Activated CD4-positive, CD25-positive, alpha-beta regulatory T cell treated with anti-CD3 and anti-CD28 coated beads, Interleukin-2, amount 50 U/mL, for 24 hours (primary cell): ENCODE measurements at regions not wholly inside any gene's neighbourhood (a gene's known extent, or its start where the extent isn't known, plus 50 kb on each side); places are given as distances from the start of the nearest gene placed in this dataset.

Experiments used
- ATAC-seq, 2 donors: fragments of 150-1000 bp; cut with Tn5 transposase; one replicate each; pipeline ENCODE4 v1.10.0; 2021; ENCODE audit warnings: mild to moderate bottlenecking in 1 of 2, moderate library complexity in 1 of 2

DNA sequence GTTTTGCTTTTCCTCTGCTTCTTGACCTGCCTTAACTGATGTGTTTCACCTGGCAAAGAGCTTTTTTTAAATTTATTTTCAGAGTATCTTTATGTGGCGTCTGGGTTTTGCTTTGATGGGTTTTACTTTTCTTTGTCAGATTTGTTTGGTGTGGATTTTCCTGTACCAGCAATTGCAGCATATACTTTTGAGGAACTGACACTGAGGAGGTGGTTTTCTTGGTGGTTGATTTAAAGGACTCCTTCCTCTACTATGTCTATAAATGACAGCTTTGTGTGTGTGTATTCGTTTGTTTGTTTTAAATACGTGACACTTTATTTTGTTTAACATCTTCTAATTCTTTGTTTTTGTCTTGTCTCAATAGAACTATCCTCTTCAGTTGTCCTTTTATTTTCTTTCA is 1071.9 kb upstream of the ARRDC3 start:
- no peak for ATAC-seq

DNA sequence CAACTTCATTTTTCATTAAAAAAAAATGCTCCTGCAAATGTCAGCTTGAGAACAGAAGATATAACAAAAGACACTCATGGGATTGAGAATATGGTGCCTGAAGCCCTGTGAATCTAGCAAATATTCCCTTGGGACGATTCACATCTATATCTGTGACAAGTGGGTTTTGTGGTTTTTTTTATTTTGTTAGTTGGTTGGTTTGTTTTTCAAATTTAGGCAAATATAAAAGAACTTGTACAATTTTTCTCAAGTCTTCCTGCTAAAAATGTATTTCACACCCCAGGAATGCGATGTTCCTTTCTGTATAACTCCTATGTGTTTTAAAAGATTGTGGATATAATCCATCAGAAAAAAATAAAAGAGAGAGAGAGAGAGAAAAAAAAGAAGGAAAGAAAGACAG is 1061.8 kb upstream of the ARRDC3 start:
- no peak for ATAC-seq

DNA sequence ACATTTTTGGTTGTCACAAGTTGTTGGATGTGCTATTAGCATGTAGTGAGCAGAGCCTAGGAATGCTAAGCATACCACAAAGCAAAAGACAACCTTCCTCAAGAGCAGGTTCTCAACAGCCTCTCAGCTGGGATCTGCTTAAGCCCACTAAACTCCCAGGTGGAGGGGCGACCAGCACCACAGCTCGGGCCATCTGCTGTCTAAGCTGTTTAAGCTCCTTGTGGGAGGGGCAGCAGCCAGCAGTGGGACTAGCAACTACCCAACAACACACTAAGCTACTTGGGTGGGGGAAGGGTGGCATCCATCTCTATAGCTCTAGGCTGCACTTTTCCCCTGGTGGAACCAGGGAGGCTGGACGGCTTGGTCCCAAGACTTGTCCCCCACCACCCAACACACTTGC is 1052.7 kb upstream of the ARRDC3 start:
- no peak for ATAC-seq

DNA sequence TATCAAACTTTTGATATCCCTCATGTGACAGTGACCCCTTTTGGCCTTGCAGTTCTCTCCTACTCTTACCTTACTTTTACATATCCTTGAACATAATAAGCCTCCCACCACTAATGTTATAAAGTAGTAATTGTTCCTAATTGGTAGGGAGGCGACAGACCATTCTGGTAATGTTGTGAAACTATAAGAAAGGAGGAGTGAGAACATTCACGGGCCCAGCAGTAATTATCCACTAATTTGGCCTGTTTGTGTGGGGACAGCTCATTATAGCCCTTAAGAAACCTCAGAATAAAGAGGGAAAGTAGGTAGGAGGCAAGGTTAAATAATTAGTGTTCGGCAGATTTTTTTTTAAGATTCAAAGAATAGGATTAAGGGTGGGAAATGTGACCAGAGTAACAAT is 1046.5 kb upstream of the ARRDC3 start:
- no peak for ATAC-seq

DNA sequence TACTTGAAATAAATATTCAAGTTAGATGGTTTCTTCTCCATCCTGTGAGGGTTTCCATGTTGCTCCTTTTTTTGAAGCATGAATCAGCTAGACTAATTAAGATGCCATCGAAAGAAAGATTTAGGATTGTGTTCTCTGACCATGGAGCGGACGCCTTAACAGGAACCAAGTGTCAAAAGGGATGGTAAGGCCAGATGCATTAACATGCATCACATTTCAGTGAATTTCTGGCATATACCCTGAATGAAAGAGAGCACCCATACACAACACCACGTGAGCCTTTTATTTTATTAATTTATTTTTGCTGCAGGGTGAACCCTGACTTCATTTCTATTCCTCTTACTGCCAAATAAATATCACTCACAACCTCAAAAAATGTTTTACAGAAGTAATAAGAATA is 1045.3 kb upstream of the ARRDC3 start:
- no peak for ATAC-seq

DNA sequence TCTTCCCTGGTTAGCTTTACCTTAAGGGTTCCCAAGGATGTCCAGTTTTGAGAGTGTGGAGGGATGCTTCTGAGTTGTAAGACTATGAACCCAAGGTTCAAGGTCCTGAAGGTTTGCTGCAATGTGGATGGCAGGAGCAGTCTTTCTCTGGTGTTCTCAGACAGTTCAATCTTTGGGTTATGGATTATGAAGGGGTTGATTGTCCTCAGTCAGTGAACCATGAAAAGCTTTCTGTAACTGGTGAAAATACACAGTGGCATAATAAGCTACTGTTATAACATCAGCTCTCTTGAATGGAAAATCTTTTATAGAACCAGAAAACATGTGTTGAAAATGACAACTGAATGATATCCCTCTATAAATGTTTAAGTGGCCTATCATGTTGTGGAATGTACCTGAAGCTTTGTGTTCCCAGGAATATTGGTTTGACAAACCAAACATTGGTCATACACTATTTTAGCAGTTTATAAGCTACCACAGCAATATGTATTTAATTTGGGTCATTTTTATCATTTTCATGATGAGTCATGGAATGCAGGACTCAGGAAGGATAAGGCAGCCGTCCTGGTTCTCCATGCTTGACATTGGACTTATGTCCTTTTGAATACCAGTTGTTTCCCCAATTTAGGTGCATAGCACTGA is 1041.8 kb upstream of the ARRDC3 start:
- no peak for ATAC-seq

DNA sequence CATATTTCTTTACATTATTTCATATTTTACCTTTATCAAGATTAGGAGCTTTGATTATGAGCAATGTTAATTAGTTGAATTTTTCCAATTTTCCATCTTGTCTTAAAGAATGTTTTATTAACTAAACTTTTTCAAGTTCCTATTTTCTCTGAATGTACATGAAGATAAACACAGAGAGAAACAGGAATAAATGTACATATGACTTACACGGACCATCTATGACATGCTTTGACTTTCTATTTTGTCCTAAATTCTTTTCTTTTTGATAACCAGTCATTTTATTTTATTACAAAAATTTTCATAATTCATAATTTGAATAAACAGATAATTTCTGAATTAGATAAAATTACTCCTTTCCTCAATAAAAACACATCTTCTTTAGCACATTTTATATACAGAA is 1038.8 kb upstream of the ARRDC3 start:
- ATAC-seq: no peak

DNA sequence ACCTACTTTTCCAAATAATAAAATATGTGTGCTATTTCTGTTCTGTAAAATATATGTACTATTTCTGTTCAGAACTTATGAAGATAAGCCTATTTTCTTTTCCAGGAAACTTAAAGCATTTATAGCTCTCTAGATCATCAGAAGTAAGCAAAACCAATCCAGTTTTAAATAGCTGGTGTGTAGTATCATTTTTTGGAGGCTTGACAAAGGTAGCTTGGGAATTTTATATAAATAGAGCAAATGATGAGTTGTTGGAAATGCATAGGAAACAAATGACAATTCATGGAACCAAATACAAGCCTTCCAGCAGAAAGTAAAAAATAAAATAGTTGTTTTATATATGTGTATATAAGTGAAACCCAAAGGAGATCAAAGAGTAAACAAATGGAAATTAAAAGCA is 1038.1 kb upstream of the ARRDC3 start:
- ATAC-seq: no peak

DNA sequence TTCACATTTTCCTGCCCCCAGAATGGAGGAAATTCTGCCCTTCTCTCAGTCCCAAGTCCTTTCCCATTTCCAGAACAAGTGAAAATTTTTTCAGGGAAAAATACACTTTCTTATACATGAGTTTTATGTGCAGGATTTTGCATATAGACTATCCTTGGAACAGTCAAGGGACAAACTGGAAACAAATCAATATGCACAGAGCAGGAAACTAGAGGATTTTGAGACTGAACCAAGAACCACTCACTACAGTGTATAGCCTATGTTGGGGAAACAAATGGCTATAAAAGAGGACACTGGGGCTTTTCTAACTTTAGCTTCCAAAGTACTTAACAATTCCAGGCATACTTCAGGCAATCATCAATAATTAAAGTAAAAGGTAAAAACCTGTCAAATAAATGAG is 1036.1 kb upstream of the ARRDC3 start:
- no peak for ATAC-seq

DNA sequence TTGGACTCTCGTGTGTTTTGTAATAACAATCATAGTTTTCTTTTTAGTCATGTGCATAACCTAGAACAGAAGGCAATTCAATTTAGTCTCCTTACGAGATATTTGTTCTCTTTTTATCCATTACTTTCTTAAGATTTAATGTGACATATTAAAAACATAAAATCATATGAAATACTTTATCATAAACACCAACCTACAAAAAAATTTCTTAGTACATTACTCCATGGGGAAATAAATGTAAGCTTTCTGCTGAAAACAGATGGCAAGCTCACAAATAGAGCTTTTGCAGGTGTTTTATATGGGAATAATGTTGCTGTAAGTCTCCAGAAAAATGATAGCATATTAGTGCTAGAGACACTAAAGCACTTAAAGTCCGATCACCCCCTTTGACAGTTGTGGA is 1035.2 kb upstream of the ARRDC3 start:
- ATAC-seq: no peak

DNA sequence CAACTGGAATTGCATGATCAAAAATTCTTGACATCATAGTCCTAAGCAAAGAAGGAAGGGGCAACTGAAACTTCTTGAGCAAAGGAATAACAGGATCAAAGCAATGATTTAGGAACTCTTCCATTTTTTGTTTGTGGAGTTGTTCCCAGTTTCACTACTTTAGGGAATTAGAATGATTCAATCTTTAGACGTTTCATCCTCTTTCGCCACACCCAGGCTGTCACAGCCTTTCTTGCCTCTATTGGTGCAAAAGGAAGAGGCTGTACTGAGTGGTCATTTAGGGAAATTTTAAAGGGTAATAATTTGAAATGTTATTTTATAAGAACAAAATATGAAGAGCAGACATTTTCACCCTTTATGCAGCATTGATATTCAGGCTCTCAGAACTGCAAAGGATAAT is 1026.0 kb upstream of the ARRDC3 start:
- no peak for ATAC-seq

DNA sequence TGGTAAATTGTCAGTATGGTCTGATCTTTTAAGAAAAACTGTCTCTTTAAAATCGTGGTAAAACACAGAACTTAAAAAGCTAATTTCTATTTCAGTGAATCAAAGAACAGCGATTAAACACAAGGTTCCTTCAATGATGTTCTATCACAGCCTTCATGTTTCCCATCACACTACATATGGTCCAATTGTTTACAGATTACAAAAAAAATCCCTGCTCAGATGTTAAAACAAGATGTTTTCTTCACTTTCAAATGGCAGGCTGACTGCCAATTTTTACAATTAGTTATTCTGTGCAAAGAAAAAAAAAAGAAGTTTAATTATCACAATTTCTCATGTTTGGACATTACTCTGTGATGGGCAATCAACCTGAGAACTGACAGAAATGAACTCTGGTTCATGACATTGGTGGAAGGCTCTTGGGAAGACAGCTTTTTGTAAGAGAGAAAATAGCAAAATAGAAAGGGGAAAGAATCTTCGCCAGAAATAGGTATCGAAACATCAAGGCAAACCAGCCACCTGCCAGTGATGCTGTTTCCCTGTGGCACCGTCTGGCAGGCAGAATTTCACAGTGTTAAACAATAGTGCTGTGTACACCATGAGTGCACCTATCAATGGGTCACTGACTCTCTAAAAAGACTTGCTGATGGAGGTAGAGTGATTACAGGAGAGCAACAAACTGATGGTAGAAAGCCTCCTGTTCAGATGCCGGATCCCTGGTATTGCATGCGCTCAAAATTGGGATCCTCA is 1020.0 kb upstream of the ARRDC3 start:
- no peak for ATAC-seq

DNA sequence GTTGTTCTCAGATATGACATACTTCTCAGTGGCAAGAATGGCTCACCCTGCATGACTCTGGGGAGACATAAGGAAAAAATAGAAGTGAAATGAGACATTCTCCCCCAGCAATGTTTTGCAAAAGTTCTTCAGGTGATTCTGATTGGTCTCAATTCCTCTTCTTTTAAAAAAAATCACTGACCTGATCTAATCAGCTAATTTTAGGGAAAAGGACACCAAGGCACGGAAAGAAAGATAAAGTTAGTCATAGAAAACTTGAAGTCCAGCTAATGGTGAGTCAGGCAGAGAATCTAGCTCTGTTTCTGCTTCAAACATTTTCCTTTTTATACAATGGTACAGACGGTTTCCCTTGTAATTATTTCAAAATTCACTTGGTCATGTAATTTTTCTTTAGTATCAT is 1018.9 kb upstream of the ARRDC3 start:
- ATAC-seq: no peak

DNA sequence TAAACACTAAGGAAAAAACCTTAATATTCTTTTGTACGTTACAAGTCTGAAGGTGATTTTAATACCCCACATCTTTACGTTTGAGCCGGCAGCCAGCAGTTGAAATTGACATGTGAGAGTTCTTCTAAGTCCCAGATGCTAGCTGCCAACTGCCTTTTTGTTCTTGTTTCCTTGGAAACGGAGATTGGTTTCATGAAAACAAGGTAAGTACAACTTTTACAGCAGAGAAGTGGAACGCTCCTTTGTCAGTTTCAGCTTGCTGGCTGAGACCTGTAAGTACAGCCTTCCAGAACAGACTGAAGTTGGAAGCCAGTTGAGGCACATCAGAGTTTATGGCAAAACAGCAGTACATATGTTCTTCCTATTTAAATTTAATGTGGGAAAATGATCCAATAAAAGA is 1018.4 kb upstream of the ARRDC3 start:
- ATAC-seq: no peak

DNA sequence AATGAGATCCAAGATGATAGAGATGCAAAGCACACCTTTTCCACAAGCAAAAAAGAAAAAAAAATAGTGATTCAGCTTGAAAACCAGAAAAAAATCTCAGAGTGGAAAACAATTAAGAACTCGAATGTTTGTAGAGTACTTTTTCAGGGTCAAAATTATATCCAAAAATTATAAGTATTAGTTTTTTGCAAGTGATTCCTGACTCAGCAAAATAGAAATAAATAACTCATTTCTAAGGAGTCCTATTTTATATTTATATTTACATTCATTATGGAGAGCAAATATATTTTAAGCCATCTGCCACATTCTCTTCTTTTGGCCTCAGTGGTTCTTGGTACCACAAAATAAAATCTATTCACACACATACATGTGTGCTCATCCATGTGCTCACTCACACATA is 1011.8 kb upstream of the ARRDC3 start:
- no peak for ATAC-seq

DNA sequence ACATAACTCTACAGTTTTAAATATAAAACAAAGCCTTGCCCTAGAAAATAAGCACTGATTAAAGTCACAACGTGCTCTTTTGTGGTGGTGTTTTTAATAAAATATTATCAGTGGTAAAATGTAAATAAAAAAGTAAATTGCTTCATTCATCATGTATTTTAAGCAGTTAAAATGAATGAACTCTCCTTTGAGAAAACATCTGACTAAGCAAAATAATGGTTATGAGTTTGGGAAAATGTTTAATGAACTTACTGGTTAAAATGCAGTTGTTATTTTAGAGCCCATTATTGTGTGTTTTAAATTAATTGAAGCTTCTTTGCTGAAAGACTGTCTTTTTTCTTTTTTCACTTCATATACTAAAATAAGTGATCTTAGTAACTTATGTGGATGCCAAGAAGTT is 1007.5 kb upstream of the ARRDC3 start:
- ATAC-seq: no peak

DNA sequence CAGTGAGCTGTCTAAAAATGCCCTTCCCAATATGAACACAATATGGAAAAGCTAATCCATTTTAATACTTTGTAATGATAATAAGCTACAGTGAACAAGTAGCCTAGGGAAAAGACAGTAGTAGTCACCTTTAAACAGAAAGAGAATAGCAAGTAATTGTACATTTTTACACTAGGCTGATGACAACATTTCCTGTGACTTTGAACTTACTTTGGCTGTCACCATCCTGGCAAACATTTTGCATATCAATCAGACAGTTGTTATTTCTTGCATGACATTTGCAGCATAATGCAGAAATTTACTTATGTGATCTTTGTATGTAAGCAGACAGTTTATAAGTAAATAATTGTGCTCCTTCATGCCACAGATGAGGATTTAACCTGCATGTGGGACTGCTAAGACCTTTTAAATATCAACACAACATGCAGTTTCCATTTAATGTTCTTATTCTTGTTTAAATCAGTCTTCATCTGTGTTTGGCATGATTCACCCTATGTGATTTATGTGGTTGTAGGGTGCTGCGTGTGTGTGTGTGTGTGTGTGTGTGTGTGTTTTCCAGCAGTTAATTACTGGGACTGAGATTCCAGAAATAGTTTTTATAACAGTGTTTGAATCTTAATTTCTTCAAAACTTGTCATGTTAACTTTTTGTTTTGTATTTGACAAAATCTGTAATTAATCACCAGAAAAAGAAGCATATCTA is 997.1 kb upstream of the ARRDC3 start:
- ATAC-seq: no peak

DNA sequence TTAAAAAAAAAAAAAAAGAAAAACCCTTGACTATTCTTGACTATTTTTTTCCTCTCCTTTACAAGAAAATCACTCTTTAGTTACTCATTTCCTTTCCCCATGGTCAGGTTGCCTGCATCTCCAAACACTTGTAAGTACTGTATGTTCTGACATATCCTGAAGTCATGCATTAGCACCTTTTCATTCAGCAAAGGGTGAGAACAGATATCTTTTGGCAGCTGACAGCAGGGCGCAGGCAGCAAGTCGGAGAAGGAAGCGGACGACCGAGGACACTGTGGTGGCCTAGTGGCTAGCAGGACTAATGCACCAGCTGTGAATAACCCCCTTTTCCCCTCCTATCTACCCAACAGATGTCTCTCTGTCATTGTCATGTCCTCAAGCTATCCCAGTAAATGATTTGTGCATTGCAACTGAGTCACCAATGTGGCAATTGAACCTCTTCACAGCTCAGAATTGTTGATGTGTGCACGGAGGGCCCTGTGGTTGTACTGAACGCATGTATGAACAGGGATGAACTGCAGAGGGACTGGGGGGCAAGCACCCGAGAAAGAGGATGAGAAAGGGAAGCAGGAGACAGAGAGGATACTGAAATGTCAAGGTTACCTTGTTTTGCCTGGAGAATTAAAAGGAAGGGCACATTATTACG is 996.0 kb upstream of the ARRDC3 start:
- no peak for ATAC-seq

DNA sequence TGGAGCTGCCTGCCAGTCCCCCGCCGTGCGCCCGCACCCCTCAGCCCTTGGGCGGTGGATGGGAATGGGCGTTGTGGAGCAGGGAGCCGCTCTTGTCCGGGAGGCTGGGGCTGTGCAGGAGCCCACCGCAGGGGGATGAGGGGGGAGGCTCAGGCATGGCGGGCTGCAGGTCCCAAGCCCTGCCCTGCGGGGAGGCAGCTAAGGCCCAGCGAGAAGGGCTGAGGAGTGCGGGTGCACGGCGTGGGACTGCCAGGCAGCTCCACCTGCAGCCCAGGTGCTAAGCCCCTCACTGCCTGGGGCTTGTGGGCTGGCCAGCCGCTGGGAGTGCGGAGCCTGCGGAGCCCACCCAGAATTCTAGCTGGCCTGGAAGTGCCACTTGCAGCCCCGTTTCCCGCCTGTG is 991.7 kb upstream of the ARRDC3 start:
- ATAC-seq: no peak

DNA sequence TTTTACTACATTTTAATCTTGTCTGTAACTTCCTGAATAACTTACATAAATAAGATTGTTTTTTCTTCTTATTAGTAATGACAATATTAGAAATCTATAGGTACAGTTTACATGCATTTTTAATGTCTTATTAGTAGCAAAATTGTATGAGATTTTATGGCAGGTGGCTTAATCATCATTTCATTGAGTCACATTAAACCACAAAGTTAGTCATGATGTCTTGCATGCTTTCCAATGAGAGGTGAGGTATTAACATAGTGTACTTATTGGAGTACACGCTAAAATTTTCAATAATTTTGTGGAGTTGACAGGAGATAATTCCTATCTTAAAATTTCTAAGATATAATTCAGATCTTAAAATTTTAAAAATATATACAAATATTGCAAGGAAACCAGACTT is 989.6 kb upstream of the ARRDC3 start:
- no peak for ATAC-seq

DNA sequence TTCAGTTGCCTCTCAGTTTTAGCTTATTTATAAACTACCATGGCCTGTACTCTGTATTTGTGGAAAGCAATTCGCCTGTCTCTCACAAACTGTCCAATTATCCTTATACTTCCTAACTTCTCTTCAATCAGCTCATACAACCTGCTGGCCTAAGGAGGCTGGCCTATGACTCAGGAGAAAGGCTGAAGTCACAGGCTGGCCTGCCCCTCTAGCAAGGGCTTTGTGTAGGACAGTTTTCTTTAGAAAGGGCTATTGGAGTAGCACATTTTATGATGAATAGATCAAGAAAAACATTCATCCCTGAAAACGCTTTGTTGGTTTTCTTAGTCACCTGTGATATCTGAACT is 988.7 kb upstream of the ARRDC3 start:
- no peak for ATAC-seq

DNA sequence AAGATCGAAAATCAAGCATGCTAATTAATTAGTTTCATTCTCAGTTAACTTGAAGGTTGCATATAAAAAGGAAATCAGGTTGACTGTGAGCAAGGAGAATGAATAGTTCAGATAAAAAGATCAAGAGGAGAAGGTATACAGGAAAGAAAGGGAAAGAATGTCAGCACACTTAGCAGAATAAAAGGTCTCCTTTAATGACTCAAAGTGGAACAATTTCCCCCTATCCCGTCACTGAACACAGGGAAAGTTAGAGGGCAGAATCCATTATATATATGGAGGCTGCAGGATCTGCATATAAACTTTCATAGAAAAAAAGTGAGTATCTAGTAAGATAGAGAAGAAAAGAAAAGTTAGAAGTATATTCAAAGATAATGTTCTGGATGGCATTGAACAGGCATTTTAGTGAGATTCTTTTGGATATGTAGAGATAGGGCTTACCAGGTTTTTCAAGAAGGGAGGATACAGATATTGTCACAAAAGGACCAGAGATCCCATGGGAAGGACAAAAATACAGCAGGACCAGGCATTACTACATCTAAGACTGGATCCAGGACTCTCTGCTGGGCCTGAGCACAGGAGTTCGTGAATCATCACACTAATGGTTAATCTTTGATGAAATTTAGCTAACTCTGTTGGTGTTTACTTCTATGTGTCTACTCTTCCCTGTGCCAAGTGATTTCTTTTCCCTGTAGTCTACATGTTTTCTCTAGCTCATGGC is 988.2 kb upstream of the ARRDC3 start:
- no peak for ATAC-seq

DNA sequence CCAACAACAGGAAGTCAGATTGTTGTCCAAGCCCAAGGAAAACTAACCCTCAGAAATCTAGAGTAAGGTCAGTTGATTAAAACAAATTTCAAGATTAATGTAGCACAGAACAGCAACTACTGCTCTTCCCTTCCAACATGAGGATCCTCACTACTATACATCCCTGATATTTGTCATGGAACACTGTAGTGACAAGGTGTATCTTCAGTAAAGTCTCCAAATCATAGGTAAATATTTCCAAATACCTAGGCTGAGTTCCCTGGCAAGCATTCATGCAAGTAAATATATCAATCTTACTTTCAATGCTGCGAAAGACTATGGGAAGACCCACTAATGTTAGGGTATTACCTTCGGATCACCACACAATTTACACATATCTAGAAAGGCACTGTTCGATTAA is 986.9 kb upstream of the ARRDC3 start:
- ATAC-seq: no peak
